Occipital lobe (tissue), 1 donor: ENCODE measurements at regions not wholly inside any gene's neighbourhood (a gene's known extent, or its start where the extent isn't known, plus 50 kb on each side); places are given as distances from the start of the nearest gene placed in this dataset.

Source experiments
- DNase-seq: peaks from one replicate; lab custom pipeline; 2025; lab: John Stamatoyannopoulos, UW

DNA sequence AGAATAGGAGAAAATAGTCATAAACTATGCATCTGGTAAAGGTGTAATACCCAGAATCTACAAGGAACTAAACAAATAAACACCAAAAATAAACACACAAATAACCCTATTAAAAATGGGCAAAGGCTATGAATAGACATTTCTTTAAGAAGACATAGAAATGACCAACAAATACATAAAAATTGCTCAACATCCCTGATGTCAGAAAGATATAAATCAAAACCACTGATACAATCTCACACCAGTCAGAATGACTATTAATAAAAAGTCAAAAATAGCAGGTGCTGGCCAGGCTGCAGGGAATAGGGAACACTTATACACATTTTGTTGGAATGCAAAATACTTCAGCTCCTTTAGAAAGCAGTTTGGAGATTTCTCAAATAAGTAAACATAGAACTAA is 352.1 kb upstream of the SLITRK1 start:
- no peak for DNase-seq

DNA sequence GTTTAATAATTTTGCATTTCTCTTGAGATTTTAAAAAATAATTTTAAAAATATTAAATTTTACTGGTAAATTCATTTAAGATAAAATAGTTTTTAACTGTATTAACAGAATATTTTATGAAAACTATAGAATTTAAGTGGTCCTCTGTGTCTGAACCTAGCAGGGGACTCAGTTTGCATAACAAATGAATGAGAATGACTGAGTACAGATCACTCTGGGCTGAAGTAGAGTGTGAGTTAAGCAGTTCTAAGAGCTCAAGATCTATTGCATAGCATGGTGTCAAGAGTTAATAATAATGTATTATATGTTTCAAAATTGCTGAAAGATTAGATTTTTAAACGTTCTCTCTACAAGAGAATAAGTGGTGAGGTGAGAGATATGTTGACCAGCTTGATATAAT is 348.3 kb upstream of the SLITRK1 start:
- DNase-seq: no peak

DNA sequence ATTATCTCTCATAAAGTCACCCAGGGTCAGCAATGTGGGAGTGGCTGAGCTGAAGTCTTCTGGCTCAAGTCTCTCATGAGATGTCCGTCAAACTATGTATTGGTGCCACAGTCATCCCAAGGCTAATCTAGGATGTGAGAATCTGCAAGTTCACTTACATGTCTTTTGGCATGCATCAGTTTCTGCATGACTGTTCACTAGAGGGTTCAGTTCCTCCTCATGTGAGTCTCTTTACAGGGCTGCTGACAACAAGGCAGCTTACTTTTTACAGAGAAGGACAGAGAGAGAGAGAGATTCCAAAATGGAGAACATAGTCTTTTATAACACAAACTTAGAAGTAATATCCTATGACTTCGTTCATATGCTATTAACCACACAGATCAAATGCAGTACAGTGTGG is 328.8 kb upstream of the SLITRK1 start:
- no peak for DNase-seq

DNA sequence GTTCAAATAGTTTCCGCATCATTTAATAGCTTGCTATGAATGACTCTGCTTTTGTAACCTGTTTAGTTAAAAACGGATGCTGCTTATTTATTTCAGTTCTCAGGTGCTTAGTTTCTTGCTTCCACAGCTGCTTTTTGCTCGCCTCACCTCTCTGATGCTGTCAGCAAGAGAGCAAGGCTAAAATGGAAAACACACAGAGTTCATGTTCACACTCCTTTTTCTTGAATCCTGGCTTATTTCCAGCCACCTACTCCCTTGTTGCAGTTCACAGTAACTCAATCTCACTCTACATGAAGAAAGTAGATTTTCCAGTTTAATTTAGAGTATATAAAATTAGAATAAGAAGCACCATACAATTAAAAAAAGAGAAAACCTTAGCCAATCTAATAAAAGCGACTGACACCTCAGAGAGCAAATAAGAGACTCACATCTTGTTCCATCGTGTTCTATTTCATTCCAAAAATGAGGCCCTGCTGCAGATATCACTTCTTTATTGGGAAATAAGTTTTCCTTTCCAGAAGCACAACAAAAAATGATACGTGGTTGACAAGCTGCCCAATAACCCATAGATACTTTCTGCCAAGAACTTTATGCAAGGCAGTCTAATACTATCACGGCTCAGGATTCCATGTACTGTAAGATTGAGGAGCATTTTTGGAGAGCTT is 326.1 kb upstream of the SLITRK1 start:
- no peak for DNase-seq

DNA sequence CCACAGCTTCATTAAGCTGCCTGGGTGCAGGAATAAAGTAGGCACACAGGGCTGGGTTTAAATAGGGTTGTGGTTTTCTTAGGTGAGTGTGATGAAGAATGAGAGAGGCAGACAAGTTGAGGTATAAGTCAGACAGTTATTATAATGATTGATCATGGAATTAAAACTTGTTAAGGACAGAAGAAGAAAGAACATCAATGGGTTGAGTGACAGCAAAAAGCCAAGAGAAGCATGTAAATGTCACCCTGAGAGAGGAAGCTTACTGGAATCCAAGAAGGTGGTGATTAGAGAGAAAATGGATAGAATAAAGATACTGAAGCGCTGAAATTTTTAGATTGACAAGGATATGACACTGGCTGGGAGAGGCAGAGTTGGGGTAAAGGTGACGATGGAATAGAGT is 325.2 kb upstream of the SLITRK1 start:
- no peak for DNase-seq

DNA sequence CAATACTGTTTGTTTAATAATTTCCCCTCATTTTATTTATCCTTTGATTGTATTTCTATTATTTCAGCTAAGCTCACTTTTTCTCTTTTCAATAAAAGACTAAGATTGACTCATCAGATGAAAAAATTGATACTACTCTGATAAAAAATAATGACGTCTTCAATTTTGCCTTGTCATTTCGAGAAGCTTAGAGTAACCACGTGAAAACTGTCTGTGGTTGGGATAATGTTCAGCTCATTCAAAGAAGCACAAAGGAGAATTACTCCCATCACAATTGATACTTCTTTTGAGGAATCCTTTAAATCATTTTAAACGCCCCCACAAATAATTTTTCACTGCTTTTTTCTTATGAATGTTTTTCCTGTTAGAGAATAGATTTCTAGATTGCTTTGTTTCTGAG is 318.7 kb upstream of the SLITRK1 start:
- DNase-seq: no peak

DNA sequence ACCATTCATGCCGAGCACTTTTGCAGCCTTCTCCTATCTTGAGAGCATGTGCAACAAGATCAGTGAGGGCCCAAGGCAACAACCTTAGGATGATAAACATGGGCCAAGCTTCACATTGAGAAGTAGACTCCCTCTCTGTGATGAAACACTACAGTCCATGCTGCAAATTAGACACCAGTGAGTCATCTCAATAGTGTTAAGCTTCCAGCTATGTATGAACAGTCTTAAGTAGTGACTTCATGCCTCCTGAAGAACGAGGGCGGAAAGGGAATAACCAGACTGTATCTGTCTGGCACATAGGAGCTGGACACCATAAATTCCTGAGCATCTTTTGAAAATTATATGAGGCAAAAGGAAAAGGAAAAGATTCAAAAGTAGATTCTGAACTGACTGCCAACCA is 309.9 kb upstream of the SLITRK1 start:
- DNase-seq: no peak

DNA sequence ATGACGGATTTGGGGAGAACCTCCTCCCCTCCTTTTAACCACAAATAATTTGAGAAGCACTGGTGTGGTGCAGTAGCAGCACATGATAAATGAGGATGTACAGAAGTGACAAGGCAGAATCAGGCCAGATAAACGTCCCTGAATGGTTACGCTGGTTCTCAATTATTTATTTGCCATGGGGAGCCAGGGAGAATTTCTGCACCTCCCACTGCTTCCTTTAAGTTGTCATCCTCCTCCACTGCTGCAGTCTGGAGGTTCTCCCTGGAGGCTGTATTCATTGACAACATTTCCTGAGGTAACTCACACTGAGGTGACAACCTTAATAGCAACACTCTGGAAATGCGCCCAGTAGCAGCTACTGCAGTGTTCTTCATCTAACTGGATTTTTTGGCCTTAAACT is 308.9 kb upstream of the SLITRK1 start:
- no peak for DNase-seq

DNA sequence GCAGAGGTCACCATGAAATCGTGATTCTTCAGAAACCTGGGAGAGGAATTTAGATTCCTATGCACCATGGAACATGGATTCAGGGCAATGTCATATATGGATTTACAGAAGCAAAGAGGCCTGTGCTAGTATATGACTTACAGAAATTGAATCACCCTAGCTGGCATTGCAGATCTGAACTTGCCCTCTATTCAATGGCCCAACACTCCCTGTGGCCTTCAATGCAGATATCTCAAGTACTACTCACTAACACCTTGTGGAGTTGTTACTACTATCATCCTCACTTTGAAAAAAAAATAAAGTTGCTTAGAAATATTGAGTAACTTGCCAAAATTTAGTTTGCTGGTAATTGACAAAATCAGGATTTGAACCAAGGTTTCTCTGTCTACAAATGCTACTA is 305.4 kb upstream of the SLITRK1 start:
- DNase-seq: no peak

DNA sequence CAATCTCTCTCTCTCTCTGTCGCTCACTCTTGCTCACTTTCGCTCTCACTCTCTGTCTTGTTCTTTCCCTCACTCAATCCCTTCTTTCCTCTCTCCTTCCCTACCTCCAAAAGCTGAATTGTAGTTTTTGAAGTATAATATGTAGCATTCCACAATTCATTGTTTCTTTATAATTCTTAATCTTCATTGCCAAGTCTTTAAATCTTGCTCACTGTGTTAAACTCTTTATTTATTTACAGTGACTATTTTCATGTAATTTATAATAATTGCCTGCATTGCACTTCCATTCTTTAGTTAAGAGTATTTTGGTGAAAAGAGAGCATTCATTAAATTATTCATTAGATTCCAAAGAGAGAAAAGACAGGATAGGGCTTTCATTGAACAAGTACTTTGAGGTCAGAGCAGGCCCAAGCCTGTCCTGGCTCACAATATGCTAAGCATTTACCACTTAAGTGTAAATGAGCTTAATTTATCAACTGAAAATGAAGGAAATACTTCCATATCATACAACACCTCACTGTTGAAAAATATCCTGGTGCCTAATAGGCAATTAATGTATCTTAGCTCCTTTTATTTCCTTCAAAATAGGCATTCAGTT is 257.4 kb upstream of the SLITRK1 start:
- DNase-seq: no peak

DNA sequence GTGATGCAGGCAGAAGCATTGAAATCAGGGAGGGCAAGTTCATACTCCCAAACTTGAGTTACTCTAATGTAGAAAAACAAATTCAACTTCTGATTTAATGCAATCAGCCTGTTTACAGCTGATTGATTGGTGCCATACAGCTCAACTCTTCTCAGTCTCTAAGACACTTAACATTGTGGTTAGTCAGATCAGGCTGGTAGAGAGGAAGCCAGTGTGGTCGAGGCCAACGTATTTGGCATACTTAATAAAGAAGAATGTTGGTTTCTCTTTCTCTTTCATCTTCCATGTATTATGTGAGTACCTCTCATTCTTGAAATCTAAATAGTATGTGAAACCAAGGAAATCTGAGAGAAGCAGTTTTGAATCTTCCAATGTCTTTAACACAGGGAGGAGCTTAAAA is 255.0 kb upstream of the SLITRK1 start:
- DNase-seq: no peak

DNA sequence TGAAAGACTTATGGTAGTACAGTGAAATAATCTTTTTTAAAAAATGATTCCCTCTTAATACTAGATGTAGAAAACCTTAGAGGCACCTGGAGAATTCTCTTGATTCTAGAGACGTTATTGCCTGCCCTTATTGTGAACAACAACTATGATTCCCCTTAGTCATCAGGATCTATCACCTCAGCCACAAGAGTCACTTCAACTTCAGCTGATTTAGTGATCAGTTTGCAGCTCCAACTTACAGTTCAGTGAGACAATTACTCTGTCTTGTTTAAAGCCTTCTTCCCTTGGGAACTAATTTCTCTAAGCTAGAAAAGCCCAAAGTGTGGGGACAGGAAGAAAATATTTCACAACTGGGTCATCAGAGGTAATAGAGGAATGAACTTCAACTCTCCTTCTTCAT is 254.3 kb upstream of the SLITRK1 start:
- DNase-seq: no peak

DNA sequence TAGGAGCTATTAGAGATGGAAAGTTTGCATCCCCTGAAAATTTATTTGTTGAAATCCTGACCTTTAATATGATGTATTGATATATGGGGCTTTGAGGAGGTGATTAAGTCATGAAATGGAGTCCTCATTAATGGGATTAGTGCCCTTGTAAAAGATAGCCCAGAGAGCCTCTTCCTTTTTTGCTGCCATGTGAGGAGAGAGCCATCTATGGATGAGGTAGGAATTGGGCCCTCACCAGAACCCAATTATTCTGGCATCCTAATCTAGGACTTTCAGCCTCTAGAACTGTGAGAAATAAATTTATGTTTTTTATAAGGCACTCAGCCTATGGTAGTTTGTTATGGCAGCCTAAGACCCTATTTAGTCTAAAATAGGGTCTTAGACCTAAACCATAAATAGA is 250.2 kb upstream of the SLITRK1 start:
- DNase-seq: no peak

DNA sequence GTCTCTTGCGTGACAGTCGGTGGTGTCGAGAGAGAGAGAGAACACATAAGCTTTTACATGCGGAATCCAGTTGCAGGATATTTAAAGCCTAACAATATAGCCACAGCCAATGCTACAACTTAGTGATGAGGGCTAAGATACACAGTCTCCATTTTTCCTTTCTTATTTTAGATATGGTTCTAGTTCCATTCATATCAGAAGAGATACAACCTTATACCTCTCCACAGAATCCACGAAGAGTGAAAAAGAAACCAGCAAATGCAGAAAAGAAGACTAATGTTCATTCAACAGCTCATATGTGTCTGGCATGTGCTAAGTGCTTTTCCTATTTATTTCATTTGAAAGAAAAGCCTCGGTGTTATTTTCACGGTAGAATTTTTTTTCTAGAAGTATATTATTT is 249.0 kb upstream of the SLITRK1 start:
- DNase-seq: no peak

DNA sequence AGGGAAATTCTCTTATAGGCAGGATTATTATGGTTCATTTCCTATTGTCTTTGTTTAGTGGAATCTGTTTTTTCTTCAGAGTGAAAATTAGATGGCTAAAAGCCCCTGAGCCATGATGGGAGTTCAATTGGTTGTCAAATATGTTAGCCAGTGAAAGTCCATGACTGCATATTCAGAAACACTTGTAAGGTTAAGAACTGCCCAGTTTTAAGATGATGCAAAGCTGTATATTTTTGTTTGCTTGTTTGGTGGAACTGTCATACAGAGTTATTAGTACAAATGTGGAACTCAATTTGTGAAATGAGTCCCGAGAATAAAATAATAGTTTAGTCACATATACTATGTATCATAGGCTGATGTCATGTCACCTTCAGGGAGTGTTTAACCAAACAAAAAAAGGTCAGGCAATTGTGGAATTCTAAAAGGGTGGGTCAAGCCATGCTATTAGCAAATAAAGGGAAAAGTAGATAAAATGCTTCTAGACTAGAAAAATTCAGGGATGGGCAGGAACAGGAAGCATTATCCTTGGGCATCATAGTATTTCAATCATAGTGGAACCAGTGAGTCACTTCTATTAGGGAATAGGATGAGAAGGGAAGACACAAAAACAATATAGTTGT is 248.3 kb upstream of the SLITRK1 start:
- DNase-seq: no peak

DNA sequence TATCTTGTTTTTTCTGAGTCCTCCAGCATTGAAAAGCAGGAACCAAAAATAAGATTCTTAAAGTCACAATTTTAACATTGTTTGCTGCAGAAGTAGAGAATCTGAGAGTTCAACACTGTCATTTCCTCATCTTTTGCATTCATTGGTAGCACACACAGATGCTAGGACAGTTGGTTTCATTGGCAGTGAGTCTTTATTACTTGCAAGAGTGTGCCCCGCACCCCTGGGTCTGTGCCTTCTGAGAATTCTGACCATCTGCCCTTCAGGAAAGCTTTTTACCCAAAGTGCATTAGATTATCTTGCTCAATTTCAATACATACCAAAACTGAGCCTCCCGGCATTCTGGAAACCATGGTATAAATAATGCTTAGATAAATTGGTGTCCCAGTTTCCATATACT is 247.7 kb upstream of the SLITRK1 start:
- DNase-seq: no peak

DNA sequence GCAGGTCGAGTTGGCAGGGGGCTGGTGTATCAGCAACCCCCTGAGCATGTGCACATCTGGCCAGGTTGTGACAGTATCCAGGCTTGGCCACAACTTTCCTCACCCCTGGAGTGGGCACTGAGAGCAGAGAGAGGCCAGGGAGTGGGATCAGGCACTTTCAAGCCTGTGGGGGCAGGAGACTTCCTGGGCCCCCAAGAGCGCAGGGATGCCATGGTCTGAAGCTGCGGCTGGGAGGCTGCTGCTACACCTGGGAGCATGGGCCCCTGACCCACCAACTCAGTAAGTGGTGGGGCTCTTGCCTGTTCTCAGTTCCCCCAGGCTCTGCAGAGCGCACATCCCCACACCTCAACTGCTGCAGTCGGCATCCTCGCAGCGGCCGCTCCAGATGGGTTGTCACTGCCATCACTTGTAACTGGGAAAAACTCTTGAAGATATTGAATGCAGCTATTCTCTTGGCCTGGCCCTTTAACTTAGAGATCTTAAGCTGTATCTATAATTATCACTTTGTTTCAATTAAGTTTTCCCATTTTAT is 245.4 kb upstream of the SLITRK1 start:
- no peak for DNase-seq

DNA sequence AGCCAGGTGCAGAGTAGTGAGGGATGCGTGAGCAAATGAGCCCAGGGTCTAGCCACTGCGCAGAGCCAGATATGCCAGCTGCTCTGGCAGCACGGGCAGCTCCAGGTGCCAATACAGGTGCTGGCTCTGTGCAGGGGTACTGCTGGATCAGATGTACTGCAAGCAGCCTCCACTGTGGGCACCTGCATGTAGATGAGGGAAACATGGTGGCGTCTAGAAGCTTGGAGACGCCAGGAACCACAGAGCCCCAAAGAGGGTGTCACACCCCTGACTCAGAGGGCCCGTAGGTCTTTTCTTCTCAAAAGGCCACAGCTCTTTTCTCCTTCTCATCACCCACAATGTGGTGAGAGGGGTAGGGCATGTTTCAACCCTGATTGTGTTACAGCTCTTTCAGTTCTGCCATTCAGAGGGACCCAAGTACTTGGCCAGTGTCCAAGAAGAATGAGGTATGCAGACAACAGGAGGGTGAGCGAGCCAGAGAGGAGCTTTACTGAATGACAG is 244.4 kb upstream of the SLITRK1 start:
- no peak for DNase-seq

DNA sequence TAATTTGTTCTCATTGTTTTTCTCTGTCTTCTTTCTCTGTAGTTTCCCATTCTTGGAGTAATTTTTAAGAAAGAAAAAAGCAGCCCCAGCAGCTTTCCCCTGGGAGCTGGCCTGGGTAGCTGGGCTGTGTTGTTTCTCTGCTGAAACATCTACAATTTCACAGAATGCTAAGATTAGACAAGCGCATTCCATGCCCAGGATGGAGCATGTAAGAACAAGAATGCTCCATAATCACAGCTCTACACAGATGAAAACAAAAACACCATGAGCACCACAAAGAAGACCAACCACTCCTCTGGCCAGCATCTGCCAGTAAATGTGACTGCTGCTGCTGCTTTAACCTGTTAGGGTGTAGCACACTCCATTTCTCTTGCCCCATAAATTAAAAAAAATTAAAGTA is 239.2 kb upstream of the SLITRK1 start:
- DNase-seq: no peak

DNA sequence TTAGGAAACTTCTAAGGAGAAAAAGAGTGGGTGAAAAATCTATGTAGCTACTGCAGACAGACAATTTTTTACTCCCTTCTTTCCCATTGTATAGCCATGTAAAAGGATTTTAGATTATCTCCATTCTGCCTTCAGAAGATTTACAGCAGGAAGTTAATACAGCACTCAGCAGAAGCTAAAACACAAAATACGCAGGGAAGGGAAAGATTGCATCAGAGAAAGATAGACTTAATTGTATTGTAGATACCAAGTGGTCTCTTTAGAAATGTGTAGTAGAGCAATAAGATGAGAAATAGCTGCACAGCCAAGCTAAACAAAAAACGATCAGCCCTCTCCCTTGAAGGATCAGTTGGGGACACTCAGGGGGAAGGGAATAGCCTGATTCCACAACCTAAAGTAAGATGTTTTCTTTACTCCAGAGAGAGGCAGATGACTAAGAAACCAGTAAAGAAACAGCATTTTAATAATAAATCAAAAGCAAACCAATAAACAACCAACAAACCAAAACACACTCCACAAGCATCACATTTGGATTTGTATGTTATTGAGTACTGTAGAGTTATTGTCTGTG is 236.7 kb upstream of the SLITRK1 start:
- DNase-seq: no peak

DNA sequence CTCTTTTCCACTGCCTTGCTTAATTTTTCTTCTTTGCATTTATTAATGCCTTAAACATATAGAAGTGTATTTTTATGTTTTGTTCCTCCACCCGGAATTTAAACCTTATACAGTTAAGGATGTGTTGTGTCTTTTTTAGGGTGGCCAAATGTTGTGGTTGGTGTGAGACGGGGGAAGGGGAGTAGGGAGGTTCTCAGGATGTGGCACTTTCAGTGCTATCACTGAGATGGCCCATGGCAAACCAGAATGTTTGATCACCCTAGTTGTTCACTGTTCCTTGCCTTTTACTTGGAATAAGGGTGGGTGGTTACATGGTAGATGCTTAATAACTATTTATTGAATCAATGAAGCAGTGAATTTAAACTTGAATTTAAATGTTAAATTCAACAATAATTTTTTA is 216.0 kb upstream of the SLITRK1 start:
- DNase-seq: no peak

DNA sequence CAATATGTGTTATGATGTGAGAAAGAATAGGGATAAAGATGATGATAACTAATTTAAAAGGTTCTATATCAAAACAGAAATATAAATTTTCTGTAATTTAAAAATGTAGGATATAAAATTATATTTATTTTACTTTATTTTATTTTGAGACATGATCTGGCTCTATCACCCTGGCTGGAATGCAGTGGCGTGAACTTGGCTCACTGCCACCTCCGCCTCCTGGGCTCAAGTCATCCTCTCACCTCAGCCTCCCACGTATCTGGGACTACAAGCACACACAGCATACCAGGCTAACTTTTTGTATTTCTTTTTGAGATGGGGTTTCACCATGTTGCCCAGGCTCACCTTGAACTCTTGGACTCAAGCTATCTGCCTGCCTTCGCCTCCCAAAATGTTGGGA is 214.9 kb upstream of the SLITRK1 start:
- DNase-seq: no peak

DNA sequence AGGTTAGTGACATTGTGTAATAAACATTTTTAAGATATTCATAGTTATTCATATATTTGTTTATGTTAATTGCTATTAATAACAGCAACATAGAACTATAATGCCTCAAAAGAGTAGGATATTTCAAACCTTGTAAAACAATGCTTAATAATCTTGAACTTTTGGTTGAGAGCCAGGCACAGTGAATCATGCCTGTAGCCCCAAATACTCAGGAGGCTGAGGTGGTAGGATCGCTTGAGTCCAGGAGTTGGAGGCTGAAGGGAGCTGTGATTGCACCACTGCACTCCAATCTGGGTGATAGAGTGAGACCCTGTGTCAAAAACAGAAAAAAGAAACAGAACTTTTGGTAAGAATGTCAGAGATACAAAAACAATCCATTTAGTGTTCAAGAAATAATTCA is 213.9 kb upstream of the SLITRK1 start:
- no peak for DNase-seq
